ENCODE measurements at regions not wholly inside any gene's neighbourhood (a gene's known extent, or its start where the extent isn't known, plus 50 kb on each side); places are given as distances from the start of the nearest gene placed in this dataset.

- no peak for DNase-seq
Observed at GRCh38 chr1:47555841-47556560, 118.2 kb downstream of the FOXD2 start.

GRCh38 chr1:47557066-47557465, 119.2 kb downstream of the FOXD2 start:
- no peak for DNase-seq

- no peak for DNase-seq
Observed at GRCh38 chr1:47558601-47559593, 121.1 kb downstream of the FOXD2 start.

GRCh38 chr1:47559944-47560695, 122.3 kb downstream of the FOXD2 start:
- DNase-seq, result no peak

- DNase-seq, result no peak
Observed at GRCh38 chr1:47561523-47562007, 123.7 kb downstream of the FOXD2 start.

- DNase-seq, result no peak
Observed at GRCh38 chr1:47562147-47562546, 124.3 kb downstream of the FOXD2 start.

GRCh38 chr1:47562799-47563198, 125.0 kb downstream of the FOXD2 start:
- no peak for DNase-seq

- DNase-seq, result no peak
Observed at GRCh38 chr1:47563201-47563600, 125.4 kb downstream of the FOXD2 start.

GRCh38 chr1:47564570-47564969, 126.7 kb downstream of the FOXD2 start:
- DNase-seq, result no peak

GRCh38 chr1:47565092-47565491, 127.2 kb downstream of the FOXD2 start:
- DNase-seq, result no peak

GRCh38 chr1:47565676-47566075, 127.8 kb downstream of the FOXD2 start:
- no peak for DNase-seq

GRCh38 chr1:47568763-47569162, 130.9 kb downstream of the FOXD2 start:
- DNase-seq, result no peak

GRCh38 chr1:47569261-47569660, 131.4 kb downstream of the FOXD2 start:
- no peak for DNase-seq

- no peak for DNase-seq
Observed at GRCh38 chr1:47569681-47570470, 132.0 kb downstream of the FOXD2 start.

- no peak for DNase-seq
Observed at GRCh38 chr1:47571161-47571560, 133.3 kb downstream of the FOXD2 start.

GRCh38 chr1:47571952-47572351, 134.1 kb downstream of the FOXD2 start:
- DNase-seq, result no peak

- no peak for DNase-seq
Observed at GRCh38 chr1:47572731-47573430, 135.0 kb downstream of the FOXD2 start.

- DNase-seq, result no peak
Observed at GRCh38 chr1:47574451-47575165, 136.8 kb downstream of the FOXD2 start.

- no peak for DNase-seq
Observed at GRCh38 chr1:47575855-47576757, 138.3 kb downstream of the FOXD2 start.

GRCh38 chr1:47576758-47577115, 138.9 kb downstream of the FOXD2 start:
- no peak for DNase-seq
